Subcutaneous abdominal adipose tissue (tissue), 5 donors: ENCODE measurements at regions not wholly inside any gene's neighbourhood (a gene's known extent, or its start where the extent isn't known, plus 50 kb on each side); places are given as distances from the start of the nearest gene placed in this dataset.
"Not testable (repeated sequence)": the region's sequence is repeated elsewhere in the genome, so short reads cannot be mapped to it uniquely, and the experiment has no call there.

Experiments
- H3K27ac ChIP-seq: one replicate; pipeline ENCODE4 v1.7.0; 2013; ENCODE audit warnings: low read depth, mild to moderate bottlenecking, inconsistent platforms, low read length, moderate library complexity
- H3K27me3 ChIP-seq, 5 donors: one replicate each; pipeline ENCODE4 v1.7.0; 2013; ENCODE audit warnings: low read length in 5 of 5, inconsistent platforms in 1 of 5; ENCODE audit not compliant: control insufficient read depth in 5 of 5, insufficient read depth in 4 of 5
- H3K36me3 ChIP-seq, 5 donors: one replicate each; pipeline ENCODE4 v1.7.0; 2013; ENCODE audit warnings: low read length in 5 of 5; ENCODE audit not compliant: control insufficient read depth in 5 of 5, insufficient read depth in 5 of 5
- H3K4me1 ChIP-seq, 5 donors: one replicate each; pipeline ENCODE4 v1.7.0; 2013; ENCODE audit warnings: low read length in 5 of 5, mild to moderate bottlenecking in 3 of 5, moderate library complexity in 1 of 5; ENCODE audit not compliant: control insufficient read depth in 5 of 5, insufficient read depth in 5 of 5
- H3K4me3 ChIP-seq, 5 donors: one replicate each; pipeline ENCODE4 v1.7.0; 2013; ENCODE audit warnings: low read length in 5 of 5, low read depth in 1 of 5
- H3K9ac ChIP-seq, 5 donors: one replicate each; pipeline ENCODE4 v1.7.0; 2013; ENCODE audit warnings: low read length in 5 of 5, mild to moderate bottlenecking in 4 of 5, moderate library complexity in 3 of 5
- H3K9me3 ChIP-seq, 5 donors: one replicate each; pipeline ENCODE4 v1.7.0; 2013; ENCODE audit warnings: low read length in 5 of 5; ENCODE audit not compliant: control insufficient read depth in 5 of 5
- donor health status: healthy.
- donor health status: healthy.
- donor health status: healthy.
- donor health status: healthy.
- donor health status: healthy.

DNA sequence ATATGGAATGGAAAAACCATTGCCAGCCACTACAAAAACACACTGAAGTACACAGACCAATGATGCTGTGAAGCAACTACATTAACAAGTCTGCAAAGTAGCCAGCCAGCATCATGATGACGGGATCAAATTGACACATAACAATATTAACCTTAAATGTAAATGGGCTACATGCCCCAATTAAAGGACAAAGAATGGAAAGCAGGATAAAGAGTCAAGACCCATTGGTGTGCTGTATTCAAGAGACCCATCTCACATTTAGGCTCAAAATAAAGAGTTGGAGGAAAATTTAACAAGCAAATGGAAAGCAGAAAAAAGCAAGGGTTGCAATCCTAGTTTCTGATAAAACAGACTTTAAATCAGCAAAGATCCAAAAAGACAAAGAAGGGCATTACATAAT, 188.5 kb upstream of the HAND2 start:
- H3K4me3 ChIP-seq, H3K27ac ChIP-seq, H3K27me3 ChIP-seq, H3K9ac ChIP-seq, H3K4me1 ChIP-seq, H3K36me3 ChIP-seq: not testable (repeated sequence)
- H3K9me3 ChIP-seq: peaks cover 0 to 12% (median 5%) of the 10 kb centered on the region in 5 donors

DNA sequence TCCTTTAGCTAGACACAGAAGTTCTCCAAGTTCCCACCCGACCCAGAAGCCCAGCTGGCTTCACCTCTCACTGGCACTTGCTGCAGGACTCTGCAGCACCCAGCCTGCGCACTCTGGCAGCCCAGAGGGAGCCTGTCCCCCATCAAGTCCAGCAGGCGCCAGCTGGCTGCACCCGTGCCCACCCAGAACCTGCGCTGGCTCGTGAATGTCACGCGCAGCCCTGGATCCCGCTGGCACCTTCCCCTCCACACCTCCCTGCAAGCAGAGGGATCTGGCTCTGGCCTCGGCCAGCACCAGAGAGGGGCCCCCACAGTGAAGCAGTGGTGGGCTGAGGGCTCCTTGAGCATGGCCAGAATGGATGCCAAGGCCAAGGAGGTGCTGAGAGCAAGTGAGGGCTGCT, 187.6 kb upstream of the HAND2 start:
- H3K27me3 ChIP-seq: peaks cover 0 to 3% (median 0%) of the 10 kb centered on the region in 5 donors
- H3K9me3 ChIP-seq: peaks cover 0 to 12% (median 5%) of the 10 kb centered on the region in 5 donors

DNA sequence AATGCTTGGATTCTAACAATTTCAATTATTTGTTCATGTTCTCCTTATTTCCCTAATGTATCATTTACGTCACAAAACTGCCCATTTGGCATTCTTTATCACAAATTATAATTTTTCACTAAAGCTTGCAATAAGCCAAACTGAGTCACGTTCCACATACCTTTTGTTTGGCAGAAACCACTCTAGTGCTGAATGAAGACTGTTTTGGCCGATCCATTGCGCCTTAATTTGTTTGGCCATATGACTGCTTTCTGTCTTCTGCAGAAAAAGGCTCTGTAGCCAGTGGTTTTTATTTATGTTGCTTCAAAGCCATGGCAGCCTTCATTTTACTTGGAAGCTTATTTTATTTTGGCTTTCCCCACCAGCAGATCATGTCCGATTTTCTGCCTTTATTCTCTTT, 184.4 kb upstream of the HAND2 start:
- H3K27me3 ChIP-seq: peaks cover 0 to 3% (median 0%) of the 10 kb centered on the region in 5 donors
- H3K4me1 ChIP-seq: no peaks in the 10 kb centered on the region
- H3K9ac ChIP-seq: no peak overlapping the region
- H3K9me3 ChIP-seq: peaks cover 0 to 12% (median 5%) of the 10 kb centered on the region in 5 donors
- H3K36me3 ChIP-seq: no peaks in the 10 kb centered on the region
- no peak overlapping the region for H3K27ac ChIP-seq
- H3K4me3 ChIP-seq: no peak overlapping the region

More for the DNA sequence above, 187.6 kb upstream of the HAND2 start:
- Histone ChIP-seq H3K27ac (no peak overlapping the region), H3K4me1 (no peaks in the 10 kb centered on the region), H3K4me3 (no peak overlapping the region), H3K36me3 (no peaks in the 10 kb centered on the region), H3K9ac (no peak overlapping the region)

GRCh38 chr4:173713026-173713425, 183.0 kb upstream of the HAND2 start:
- no peak overlapping the region for H3K4me3 ChIP-seq
- H3K27me3 ChIP-seq: peaks cover 0 to 3% (median 0%) of the 10 kb centered on the region in 5 donors
- no peak overlapping the region for H3K9ac ChIP-seq
- H3K4me1 ChIP-seq: no peaks in the 10 kb centered on the region
- no peak overlapping the region for H3K27ac ChIP-seq
- peaks cover 0 to 7% (median 5%) of the 10 kb centered on the region in 5 donors for H3K9me3 ChIP-seq
- H3K36me3 ChIP-seq: no peaks in the 10 kb centered on the region

DNA sequence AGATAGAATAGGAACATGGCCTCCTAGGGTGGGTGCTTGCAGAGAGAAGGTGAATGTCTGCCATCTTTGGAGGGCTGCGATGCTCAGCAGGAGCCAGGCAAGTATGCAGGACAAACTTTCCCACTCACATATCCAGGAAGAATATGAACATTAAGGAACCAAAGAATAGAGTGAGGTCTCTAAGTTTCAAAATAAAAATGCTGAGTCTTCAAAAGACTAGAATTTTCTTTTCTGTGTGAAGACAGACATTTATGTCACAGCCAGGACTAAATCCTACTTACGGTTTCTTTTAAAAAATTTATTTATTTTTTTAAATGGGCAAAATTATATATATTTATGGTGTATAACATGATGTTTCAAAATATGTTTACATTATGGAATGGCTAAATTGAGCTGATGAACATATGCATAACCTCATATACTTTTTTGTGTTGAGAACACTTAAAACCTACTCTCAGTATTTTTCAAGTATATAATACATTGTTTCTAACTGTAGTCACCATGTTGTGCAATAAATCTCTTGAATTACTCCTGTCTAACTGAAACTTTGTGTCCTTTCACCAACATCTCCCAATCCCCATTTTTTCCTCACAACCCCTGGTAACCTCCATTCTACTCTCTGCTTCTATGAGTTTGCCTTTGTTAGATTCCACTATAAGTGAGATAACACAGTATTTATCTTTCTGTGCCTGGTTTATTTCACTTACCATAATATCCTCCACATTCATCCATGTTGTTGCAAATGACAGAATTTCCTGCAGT, 177.8 kb upstream of the HAND2 start:
- H3K36me3 ChIP-seq: no peaks in the 10 kb centered on the region
- no peak overlapping the region for H3K4me3 ChIP-seq
- H3K27me3 ChIP-seq: no peaks in the 10 kb centered on the region
- no peaks in the 10 kb centered on the region for H3K9me3 ChIP-seq
- no peak overlapping the region for H3K9ac ChIP-seq
- no peaks in the 10 kb centered on the region for H3K4me1 ChIP-seq
- no peak overlapping the region for H3K27ac ChIP-seq

DNA sequence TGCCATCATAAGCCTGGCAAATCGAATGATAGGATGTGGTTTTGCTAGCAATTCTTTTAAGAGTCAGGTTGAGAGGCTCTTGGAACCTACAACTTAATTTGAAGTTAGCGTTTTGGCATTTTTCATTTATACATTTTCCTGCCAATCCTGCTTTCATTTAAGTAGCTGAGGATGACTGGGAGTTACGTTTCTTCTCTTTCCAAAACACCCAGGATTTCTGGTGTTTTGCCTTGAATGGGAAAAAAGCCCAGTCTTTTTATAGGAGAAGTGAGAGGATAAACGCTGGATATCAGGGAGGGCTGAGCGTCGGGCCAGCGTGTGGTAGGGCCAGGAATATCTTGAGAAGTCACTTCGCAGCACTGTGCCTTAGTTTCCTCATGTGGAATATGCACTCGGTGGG, 174.2 kb upstream of the HAND2 start:
- Histone ChIP-seq H3K9me3 (no peaks in the 10 kb centered on the region), H3K4me3 (no peak overlapping the region), H3K27me3 (no peaks in the 10 kb centered on the region), H3K4me1 (no peaks in the 10 kb centered on the region), H3K27ac (no peak overlapping the region), H3K36me3 (no peaks in the 10 kb centered on the region), H3K9ac (no peak overlapping the region)

DNA sequence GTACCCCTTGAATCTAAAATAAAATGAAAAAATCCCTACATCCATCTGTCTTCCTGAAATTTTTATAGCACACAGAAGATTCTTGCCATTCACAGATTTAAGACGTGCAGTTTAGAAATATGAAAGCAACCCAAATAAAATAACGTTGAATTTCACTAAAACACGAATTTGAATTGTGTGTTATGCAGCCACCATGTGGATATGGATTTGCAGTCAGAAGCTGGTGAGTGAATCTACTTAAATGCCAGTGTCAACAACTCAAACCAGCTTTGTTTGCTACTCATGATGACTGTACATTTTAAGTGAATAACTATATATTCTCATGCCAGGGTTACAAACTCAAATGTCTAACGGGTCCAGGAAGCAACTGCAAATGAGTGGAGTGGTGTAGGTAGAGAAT, 173.0 kb upstream of the HAND2 start:
- Histone ChIP-seq H3K27ac (no peak overlapping the region), H3K4me3 (no peak overlapping the region)

DNA sequence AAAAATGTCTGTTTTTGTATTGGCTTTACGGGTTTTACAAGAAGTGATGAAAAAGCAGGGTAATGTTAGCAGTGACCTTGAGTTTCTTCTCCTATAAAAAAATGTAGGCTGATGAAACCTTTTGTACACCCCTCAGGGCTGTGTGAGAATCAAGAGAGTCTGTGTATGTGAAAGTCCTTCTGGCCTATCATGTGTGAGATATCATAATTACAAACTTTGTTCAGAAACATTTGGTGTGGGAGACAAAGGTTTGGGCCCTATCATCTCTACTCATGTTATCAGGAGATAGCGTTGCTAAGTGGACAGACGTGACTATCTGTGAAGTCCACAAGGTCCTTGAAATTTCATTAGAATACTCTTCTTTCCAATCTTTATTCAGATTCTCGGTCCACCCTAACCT, 170.6 kb upstream of the HAND2 start:
- Histone ChIP-seq H3K36me3 (no peaks in the 10 kb centered on the region), H3K27ac (no peak overlapping the region), H3K27me3 (no peaks in the 10 kb centered on the region), H3K4me1 (no peaks in the 10 kb centered on the region), H3K9ac (no peak overlapping the region), H3K9me3 (no peaks in the 10 kb centered on the region), H3K4me3 (no peak overlapping the region)

More for the DNA sequence above, 173.0 kb upstream of the HAND2 start:
- Histone ChIP-seq H3K4me1 (no peaks in the 10 kb centered on the region), H3K9ac (no peak overlapping the region), H3K27me3 (no peaks in the 10 kb centered on the region), H3K36me3 (no peaks in the 10 kb centered on the region), H3K9me3 (no peaks in the 10 kb centered on the region)

GRCh38 chr4:173699841-173700475, 169.9 kb upstream of the HAND2 start:
- Histone ChIP-seq H3K9ac (no peak overlapping the region), H3K4me1 (no peaks in the 10 kb centered on the region), H3K27ac (no peak overlapping the region), H3K4me3 (no peak overlapping the region), H3K27me3 (no peaks in the 10 kb centered on the region), H3K9me3 (no peaks in the 10 kb centered on the region), H3K36me3 (no peaks in the 10 kb centered on the region)

DNA sequence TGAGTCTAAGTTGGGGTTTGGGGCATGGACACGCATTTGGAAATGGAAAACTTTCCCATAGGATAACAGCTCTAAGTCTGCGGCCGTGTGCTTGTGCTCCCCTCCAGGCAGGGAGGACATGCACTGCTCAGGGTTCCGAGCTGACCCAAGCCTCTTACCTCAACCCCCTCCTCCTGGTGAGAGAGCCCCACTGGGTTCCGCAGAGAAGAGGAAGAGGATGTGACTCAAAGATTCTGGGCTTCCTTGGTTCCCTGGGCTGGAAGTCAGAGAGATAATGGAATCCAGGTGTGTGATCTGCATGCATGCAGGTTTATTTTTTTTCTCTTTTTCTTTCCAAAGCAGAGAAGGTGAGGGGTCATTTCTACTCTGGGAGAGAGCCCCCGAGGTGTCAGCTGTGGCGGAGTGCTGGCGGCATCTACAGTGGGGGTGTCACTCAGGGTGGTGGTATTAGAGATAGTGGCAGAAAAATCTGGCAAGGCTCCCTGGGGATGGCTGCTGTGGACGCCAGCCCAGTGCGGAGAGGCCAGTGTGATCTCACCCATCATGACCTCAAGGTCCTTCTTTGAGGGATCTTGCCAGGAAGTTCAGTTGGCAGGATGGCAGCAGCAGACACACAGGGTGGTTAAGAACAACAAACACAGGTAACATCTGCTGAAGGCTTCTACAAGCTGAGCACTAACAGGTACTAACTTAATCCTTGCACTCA, 168.7 kb upstream of the HAND2 start:
- Histone ChIP-seq H3K4me1 (no peaks in the 10 kb centered on the region), H3K36me3 (no peaks in the 10 kb centered on the region), H3K9ac (no peak overlapping the region), H3K27me3 (no peaks in the 10 kb centered on the region), H3K9me3 (no peaks in the 10 kb centered on the region), H3K27ac (no peak overlapping the region), H3K4me3 (no peak overlapping the region)
